Mesenchymal stem cell (in vitro differentiated cells and primary cell): ENCODE measurements at regions not wholly inside any gene's neighbourhood (a gene's known extent, or its start where the extent isn't known, plus 50 kb on each side); places are given as distances from the start of the nearest gene placed in this dataset.
A peak's percentile ranks its signal among the peaks of the same experiment; 100 is the strongest.

Experiments
- DNase-seq: peaks from one replicate; pipeline ENCODE4 v3.0.0-alpha.2; 2013
- H2AFZ ChIP-seq: one replicate; pipeline ENCODE4 v1.6.1; 2013; ENCODE audit warnings: low read depth, mild to moderate bottlenecking, control low read depth, inconsistent platforms, low read length, moderate library complexity
- H2AK5ac ChIP-seq: 2 replicates; pipeline ENCODE4 v1.6.1; 2013; ENCODE audit warnings: low read length, moderate library complexity, mild to moderate bottlenecking, inconsistent platforms; ENCODE audit not compliant: severe bottlenecking
- H2BK120ac ChIP-seq: one replicate; pipeline ENCODE4 v1.6.1; 2013; ENCODE audit warnings: low read depth, mild to moderate bottlenecking, inconsistent platforms, low read length, moderate library complexity
- H2BK12ac ChIP-seq, 2 experiments: one replicate each; pipeline ENCODE4 v1.6.1; 2013; ENCODE audit warnings: inconsistent platforms in 2 of 2, low read length in 2 of 2, mild to moderate bottlenecking in 2 of 2, moderate library complexity in 2 of 2, control low read depth in 1 of 2
- H2BK15ac ChIP-seq: one replicate; pipeline ENCODE4 v1.6.1; 2013; ENCODE audit warnings: mild to moderate bottlenecking, low read depth, inconsistent platforms; ENCODE audit not compliant: poor library complexity, severe bottlenecking
- H2BK5ac ChIP-seq: 2 replicates; pipeline ENCODE4 v1.6.1; 2013; ENCODE audit warnings: low read depth, mild to moderate bottlenecking, low read length, control low read depth, inconsistent platforms; ENCODE audit not compliant: poor library complexity, severe bottlenecking
- H3K14ac ChIP-seq, 2 experiments: one replicate each; pipeline ENCODE4 v1.6.1; 2013; ENCODE audit warnings: inconsistent platforms in 2 of 2, low read length in 2 of 2, control low read depth in 1 of 2, mild to moderate bottlenecking in 1 of 2, moderate library complexity in 1 of 2
- H3K18ac ChIP-seq, 2 experiments: one replicate each; pipeline ENCODE4 v1.6.1; 2013; ENCODE audit warnings: inconsistent platforms in 2 of 2, low read length in 2 of 2, control low read depth in 1 of 2, low read depth in 1 of 2, mild to moderate bottlenecking in 1 of 2
- H3K23ac ChIP-seq, 2 experiments: one replicate each; pipeline ENCODE4 v1.6.1; 2013; ENCODE audit warnings: inconsistent platforms in 2 of 2, low read length in 2 of 2, mild to moderate bottlenecking in 2 of 2, moderate library complexity in 2 of 2, control low read depth in 1 of 2
- H3K27ac ChIP-seq: 2 replicates; pipeline ENCODE4 v1.5.1; 2013; ENCODE audit warnings: mild to moderate bottlenecking, moderate library complexity, low read length, control low read depth, inconsistent platforms; ENCODE audit not compliant: poor library complexity, severe bottlenecking
- H3K27me3 ChIP-seq, 2 experiments: 2 replicates each; pipeline versions ENCODE4 v1.6.1 to v1.7.0; 2013; ENCODE audit warnings: low read length in 2 of 2, mild to moderate bottlenecking in 2 of 2, moderate library complexity in 2 of 2, control low read depth in 1 of 2, inconsistent platforms in 1 of 2; ENCODE audit not compliant: control insufficient read depth in 1 of 2, insufficient read depth in 1 of 2
- H3K36me3 ChIP-seq, 2 experiments: 2 replicates each; pipeline versions ENCODE4 v1.6.1 to v1.7.0; 2013; ENCODE audit warnings: low read length in 2 of 2, control low read depth in 1 of 2, inconsistent platforms in 1 of 2, low read depth in 1 of 2, mild to moderate bottlenecking in 1 of 2; ENCODE audit not compliant: insufficient read depth in 2 of 2, control insufficient read depth in 1 of 2
- H3K4ac ChIP-seq, 2 experiments: one replicate each; pipeline ENCODE4 v1.6.1; 2013; ENCODE audit warnings: inconsistent platforms in 2 of 2, low read length in 2 of 2, mild to moderate bottlenecking in 2 of 2, moderate library complexity in 2 of 2, control low read depth in 1 of 2, low read depth in 1 of 2
- H3K4me1 ChIP-seq: 2 replicates; pipeline ENCODE4 v1.6.1; 2013; ENCODE audit warnings: low read depth, low read length, control low read depth; ENCODE audit not compliant: control insufficient read depth, insufficient read depth
- H3K4me2 ChIP-seq: 2 replicates; pipeline ENCODE4 v1.6.1; 2013; ENCODE audit warnings: low read length, mild to moderate bottlenecking, inconsistent platforms; ENCODE audit not compliant: poor library complexity, severe bottlenecking
- H3K4me3 ChIP-seq, 2 experiments: 2 replicates each; pipeline versions ENCODE4 v1.5.1 to v1.7.0; 2013; ENCODE audit warnings: low read length in 2 of 2, mild to moderate bottlenecking in 2 of 2, control low read depth in 1 of 2, low read depth in 1 of 2; ENCODE audit not compliant: insufficient read depth in 1 of 2
- H3K79me1 ChIP-seq: replicated peaks from 2 replicates; pipeline ENCODE4 v1.6.1; 2013; ENCODE audit warnings: mild to moderate bottlenecking, control low read depth, low read length, inconsistent platforms; ENCODE audit not compliant: poor library complexity, severe bottlenecking
- H3K9ac ChIP-seq: 2 replicates; pipeline ENCODE4 v1.7.0; 2013; ENCODE audit warnings: mild to moderate bottlenecking, low read length, moderate library complexity
- H3K9me3 ChIP-seq: 2 replicates; pipeline ENCODE4 v1.7.0; 2013; ENCODE audit warnings: mild to moderate bottlenecking, low read length; ENCODE audit not compliant: control insufficient read depth
- H4K8ac ChIP-seq: one replicate; pipeline ENCODE4 v1.6.1; 2013; ENCODE audit warnings: inconsistent platforms, mild to moderate bottlenecking, low read length, moderate library complexity
- H4K91ac ChIP-seq: one replicate; pipeline ENCODE4 v1.6.1; 2013; ENCODE audit warnings: mild to moderate bottlenecking, low read length, inconsistent platforms
- WGBS: methylation state at CpG from one replicate; pipeline ENCODE4 v1.1.7; 2013; ENCODE audit warnings: mixed read lengths; 5-methylcytosine and 5-hydroxymethylcytosine counted together

DNA sequence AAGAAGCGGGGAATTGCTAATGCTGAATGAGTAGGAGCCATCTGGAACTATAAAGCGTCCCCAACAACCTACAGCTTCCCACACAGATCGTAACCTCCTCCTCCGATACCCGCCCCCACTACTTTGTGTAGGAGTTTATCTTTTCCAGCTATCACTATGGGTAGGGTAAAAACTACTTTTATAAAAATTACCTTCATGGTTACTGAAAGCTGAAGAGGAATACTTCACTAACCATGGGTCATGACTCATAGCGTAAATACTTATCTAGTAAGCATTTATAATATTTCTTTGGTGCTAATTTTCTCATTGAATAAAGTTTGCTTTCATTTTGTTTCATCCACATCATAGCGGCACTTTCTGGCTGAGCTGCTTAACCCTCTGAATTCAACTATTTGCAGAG lies 79.4 kb upstream of the TNIP3 start:
- H4K91ac ChIP-seq, result no peak overlapping the region
- peak overlapping the region in 1 of 2 experiments; percentile 55 for H3K4me3 ChIP-seq
- H3K9ac ChIP-seq, result peak overlapping the region; percentile 17
- no peak overlapping the region for H2AK5ac ChIP-seq
- no peak overlapping the region for H2BK12ac ChIP-seq
- no peaks in the 10 kb centered on the region for H3K79me1 ChIP-seq
- no peak overlapping the region for H2BK15ac ChIP-seq
- no peaks in the 10 kb centered on the region for H3K9me3 ChIP-seq
- H3K27ac ChIP-seq, result no peak overlapping the region
- H3K23ac ChIP-seq, result no peak overlapping the region
- no peaks in the 10 kb centered on the region for H3K36me3 ChIP-seq
- no peak overlapping the region for H3K18ac ChIP-seq
- no peak overlapping the region for H3K14ac ChIP-seq
- H2AFZ ChIP-seq, result no peak overlapping the region
- H3K27me3 ChIP-seq, result no peaks in the 10 kb centered on the region
- no peak overlapping the region for H4K8ac ChIP-seq
- no CpG with 5 or more reads among the region's 7 CpGs for WGBS
- H2BK120ac ChIP-seq, result no peak overlapping the region
- no peak overlapping the region for H3K4me2 ChIP-seq
- DNase-seq, result no peak
- no peak overlapping the region for H2BK5ac ChIP-seq
- H3K4ac ChIP-seq, result no peak overlapping the region
- H3K4me1 ChIP-seq, result peaks cover 4% of the 10 kb centered on the region

GRCh38 chr4:121242188-121242750 lies 78.1 kb upstream of the TNIP3 start:
- H2AK5ac ChIP-seq, result no peak overlapping the region
- H2BK120ac ChIP-seq, result no peak overlapping the region
- no peak overlapping the region for H2AFZ ChIP-seq
- no peak overlapping the region for H3K23ac ChIP-seq
- DNase-seq, result no peak
- peaks cover 0 to 3% of the 10 kb centered on the region in 2 experiments for H3K27me3 ChIP-seq
- no peak overlapping the region for H4K8ac ChIP-seq
- peaks cover 10% of the 10 kb centered on the region for H3K4me1 ChIP-seq
- 93% methylated on average over 1 of the region's 1 CpG for WGBS
- no peaks in the 10 kb centered on the region for H3K9me3 ChIP-seq
- no peak overlapping the region for H3K4ac ChIP-seq
- no peak overlapping the region for H2BK15ac ChIP-seq
- no peak overlapping the region for H3K4me3 ChIP-seq
- H2BK5ac ChIP-seq, result no peak overlapping the region
- H3K14ac ChIP-seq, result no peak overlapping the region
- H3K18ac ChIP-seq, result no peak overlapping the region
- H3K27ac ChIP-seq, result no peak overlapping the region
- no peak overlapping the region for H3K4me2 ChIP-seq
- no peaks in the 10 kb centered on the region for H3K36me3 ChIP-seq
- H3K79me1 ChIP-seq, result no peaks in the 10 kb centered on the region
- no peak overlapping the region for H2BK12ac ChIP-seq
- H4K91ac ChIP-seq, result no peak overlapping the region
- no peak overlapping the region for H3K9ac ChIP-seq

DNA sequence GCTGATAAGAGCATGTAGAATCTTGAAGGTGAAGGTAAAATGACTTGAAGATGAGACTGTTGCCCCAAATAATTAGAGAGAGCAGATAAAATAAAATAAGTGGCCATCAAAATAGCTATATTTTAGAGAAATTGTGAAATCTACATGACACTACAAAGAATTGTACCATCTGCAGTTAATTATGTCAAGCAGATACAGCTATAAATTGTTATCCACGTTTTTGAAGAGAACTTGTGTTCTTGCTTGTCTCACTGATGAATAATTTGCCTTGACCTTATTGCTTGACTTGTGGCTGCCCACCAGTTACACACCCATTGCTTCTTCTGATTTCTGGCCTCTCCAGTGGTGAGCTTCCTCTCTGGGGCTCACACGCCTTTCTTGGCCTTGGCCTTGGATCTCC lies 75.8 kb upstream of the TNIP3 start:
- Histone ChIP-seq H3K79me1 (no peaks in the 10 kb centered on the region), H3K4me3 (no peak overlapping the region), H3K27ac (no peak overlapping the region), H2BK120ac (no peak overlapping the region), H2BK12ac (no peak overlapping the region), H3K27me3 (peaks cover 0 to 3% of the 10 kb centered on the region in 2 experiments), H3K4me1 (peaks cover 13% of the 10 kb centered on the region), H4K8ac (no peak overlapping the region), H3K18ac (no peak overlapping the region), H2AFZ (no peak overlapping the region), H3K9me3 (no peaks in the 10 kb centered on the region), H3K23ac (no peak overlapping the region), H2BK5ac (no peak overlapping the region), H3K4ac (no peak overlapping the region), H3K36me3 (no peaks in the 10 kb centered on the region), H3K14ac (no peak overlapping the region), H3K9ac (no peak overlapping the region), H3K4me2 (no peak overlapping the region), H2BK15ac (no peak overlapping the region), H4K91ac (no peak overlapping the region), H2AK5ac (no peak overlapping the region)
- DNase-seq, result no peak
- WGBS, result 84% methylated on average over 2 of the region's 2 CpGs

DNA sequence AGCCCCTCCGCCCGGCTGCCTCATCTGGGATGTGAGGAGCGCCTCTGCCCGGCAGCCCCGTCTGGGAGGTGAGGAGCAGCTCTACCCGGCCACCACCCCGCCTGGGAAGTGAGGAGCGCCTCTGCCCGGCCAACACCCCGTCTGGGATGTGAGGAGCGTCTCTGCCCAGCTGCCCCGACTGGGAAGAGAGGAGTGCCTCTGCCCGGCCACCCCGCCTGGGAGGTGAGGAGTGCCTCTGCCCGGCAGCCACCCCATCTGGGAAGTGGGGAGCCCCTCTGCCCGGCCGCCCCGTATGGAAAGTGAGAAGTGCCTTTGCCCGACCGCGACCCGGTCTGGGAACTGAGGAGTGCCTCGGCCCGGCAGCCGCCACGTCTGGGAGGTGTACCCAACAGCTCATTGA lies 74.3 kb upstream of the TNIP3 start:
- Histone ChIP-seq H4K8ac (no peak overlapping the region), H2AFZ (no peak overlapping the region), H3K4me1 (peaks cover 13% of the 10 kb centered on the region), H2BK15ac (no peak overlapping the region), H3K18ac (no peak overlapping the region), H4K91ac (peak overlapping the region; percentile 21), H3K4ac (no peak overlapping the region), H3K27ac (no peak overlapping the region), H2BK5ac (no peak overlapping the region), H2AK5ac (no peak overlapping the region), H3K4me2 (no peak overlapping the region), H3K9ac (no peak overlapping the region), H3K23ac (no peak overlapping the region), H3K4me3 (no peak overlapping the region), H3K9me3 (no peaks in the 10 kb centered on the region), H3K27me3 (peaks cover 0 to 3% of the 10 kb centered on the region in 2 experiments), H2BK12ac (no peak overlapping the region), H3K79me1 (no peaks in the 10 kb centered on the region), H2BK120ac (no peak overlapping the region), H3K36me3 (no peaks in the 10 kb centered on the region), H3K14ac (no peak overlapping the region)
- WGBS, result 97% methylated on average over 26 of the region's 26 CpGs
- DNase-seq, result no peak
